ENCODE measurements at regions not wholly inside any gene's neighbourhood (a gene's known extent, or its start where the extent isn't known, plus 50 kb on each side); places are given as distances from the start of the nearest gene placed in this dataset.

- TF ChIP-seq CTCF (IDR thresholded peaks at IDR 0.05) = no peak
- no peak for TF ChIP-seq EP300 (IDR thresholded peaks at IDR 0.05; ENCODE audit: low read depth)
- TF ChIP-seq POLR2A (IDR thresholded peaks at IDR 0.05) = no peak
- no peak for TF ChIP-seq POLR2AphosphoS5 (IDR thresholded peaks at IDR 0.05)
These were observed 95.0 kb downstream of the SPP2 start for GRCh38 chr2:234145511-234145910.

All from transverse colon (tissue), 4 donors.